GM03348 (cell line): ENCODE measurements at regions not wholly inside any gene's neighbourhood (a gene's known extent, or its start where the extent isn't known, plus 50 kb on each side); places are given as distances from the start of the nearest gene placed in this dataset.
"Not testable (repeated sequence)": the region's sequence is repeated elsewhere in the genome, so short reads cannot be mapped to it uniquely, and the experiment has no call there.

ENCODE experiments used
- DNase-seq: peaks from one replicate; pipeline ENCODE4 v3.0.0; 2012; ENCODE audit warnings: low spot score

GRCh38 chr2:41314511-41315070 lies 733.2 kb upstream of the PKDCC start:
- no peak for DNase-seq

- DNase-seq = no peak
Measured at GRCh38 chr2:41319437-41319836, 728.4 kb upstream of the PKDCC start.

DNA sequence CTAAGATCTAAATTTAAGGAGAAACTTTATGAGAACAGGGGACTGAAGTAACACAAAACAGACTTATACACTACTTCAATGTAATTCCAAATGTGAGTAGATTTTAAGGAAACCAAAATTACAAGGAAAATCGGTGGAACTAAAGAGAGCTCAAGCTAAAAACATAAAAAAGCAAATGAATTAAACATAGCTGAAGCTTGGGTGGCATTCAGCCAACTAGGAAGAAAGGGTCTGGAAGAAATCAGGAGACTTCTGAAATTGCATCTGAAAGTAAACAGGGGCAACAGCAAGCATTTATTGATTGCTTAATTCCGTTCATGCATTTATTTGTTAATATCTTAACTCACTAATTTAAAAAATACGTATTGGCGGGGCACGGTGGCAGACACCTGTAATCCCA lies 727.3 kb upstream of the PKDCC start:
- no peak for DNase-seq

DNA sequence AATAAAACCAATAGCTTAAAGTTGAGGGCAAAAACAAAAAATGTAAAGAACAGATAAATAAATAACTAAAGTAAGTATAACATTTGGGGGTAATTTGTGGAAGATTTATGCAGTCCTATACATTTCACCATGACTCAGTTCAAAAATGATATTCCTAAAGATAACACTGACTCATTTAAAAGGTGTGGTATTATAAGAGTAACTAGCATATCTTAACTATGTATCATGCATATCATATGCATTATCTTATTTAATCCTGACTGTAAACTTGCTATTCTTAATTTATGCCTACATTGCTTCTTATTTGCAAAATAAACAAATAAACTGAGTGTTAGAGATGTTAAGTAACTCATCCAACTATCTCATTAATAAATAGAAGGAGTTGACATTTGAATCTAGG lies 726.5 kb upstream of the PKDCC start:
- DNase-seq = no peak

GRCh38 chr2:41326851-41327250 lies 721.0 kb upstream of the PKDCC start:
- no peak for DNase-seq

DNA sequence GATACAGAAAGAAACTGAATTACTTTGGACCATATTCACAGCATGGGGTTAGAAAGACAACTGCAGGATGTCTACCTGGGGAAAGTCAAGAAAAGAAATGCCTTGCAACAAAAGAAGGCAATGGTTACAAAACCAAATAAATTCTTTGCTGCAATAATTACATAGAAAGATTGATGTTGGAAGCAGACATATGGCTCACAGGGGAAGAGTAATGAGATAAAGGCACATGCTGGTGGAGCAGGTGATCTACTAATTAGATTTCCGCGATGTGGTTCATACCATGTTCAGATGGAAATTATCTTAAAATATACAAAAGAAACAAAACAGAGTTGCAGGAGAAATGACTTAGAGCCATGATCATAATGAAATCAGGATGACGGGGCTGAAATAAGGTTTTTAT lies 718.8 kb upstream of the PKDCC start:
- DNase-seq = no peak

- DNase-seq = no peak
Measured at GRCh38 chr2:41334159-41334558, 713.7 kb upstream of the PKDCC start.

DNA sequence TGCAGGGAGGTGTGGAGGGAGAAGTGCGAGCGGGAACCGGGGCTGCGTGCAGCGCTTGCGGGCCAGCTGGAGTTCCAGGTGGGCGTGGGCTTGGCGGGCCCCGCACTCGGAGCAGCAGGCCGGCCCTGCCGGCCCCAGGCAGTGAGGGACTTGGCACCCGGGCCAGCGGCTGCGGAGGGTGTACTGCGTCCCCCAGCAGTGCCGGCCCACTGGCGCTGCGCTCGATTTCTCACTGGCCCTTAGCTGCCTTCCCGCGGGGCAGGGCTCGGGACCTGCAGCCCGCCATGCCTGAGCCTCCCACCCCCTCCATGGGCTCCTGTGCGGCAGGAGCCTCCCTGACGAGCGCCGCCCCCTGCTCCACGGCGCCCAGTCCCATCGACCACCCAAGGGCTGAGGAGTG lies 712.2 kb upstream of the PKDCC start:
- DNase-seq = not testable (repeated sequence)

GRCh38 chr2:41337956-41338355 lies 709.9 kb upstream of the PKDCC start:
- DNase-seq = no peak

- no peak for DNase-seq
Measured at GRCh38 chr2:41344529-41344928, 703.3 kb upstream of the PKDCC start.

DNA sequence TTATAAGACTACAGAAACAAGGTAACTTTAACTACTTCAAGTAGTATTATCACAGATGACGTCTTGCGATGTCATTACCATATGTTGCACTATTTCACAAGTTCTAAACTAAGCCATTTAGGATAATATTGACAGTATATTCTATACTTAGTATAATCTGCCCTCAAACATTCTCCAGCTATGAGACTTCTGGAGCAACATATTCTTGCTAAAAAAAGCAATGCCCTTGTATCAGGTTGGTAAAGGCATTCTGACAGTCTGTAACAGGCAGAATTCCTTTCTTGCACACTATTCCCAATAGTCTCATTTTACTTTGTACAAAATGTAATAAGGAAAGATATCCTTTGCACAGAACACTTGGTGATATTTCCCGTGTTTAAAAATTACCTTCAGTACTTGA lies 694.8 kb upstream of the PKDCC start:
- no peak for DNase-seq

GRCh38 chr2:41355794-41356193 lies 692.0 kb upstream of the PKDCC start:
- no peak for DNase-seq

DNA sequence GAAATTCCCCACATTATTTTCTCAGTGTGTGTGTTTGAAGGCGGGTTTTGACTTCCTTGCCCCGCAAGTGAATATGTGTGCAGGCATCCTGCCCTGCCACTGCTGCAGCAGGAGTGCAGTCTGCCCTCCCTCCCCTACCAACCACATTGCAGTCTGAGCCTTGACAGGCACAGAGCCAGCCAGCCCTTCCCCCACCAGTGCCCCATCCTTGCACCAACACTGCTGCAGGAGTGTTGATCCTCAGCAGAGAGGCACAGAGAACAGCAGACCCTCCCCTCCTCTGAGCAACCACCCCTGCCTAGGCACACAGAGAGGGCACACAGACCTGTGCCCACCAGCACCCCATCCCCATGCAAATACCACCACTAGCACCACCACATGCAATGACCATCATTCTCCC lies 683.0 kb upstream of the PKDCC start:
- DNase-seq = no peak

GRCh38 chr2:41375901-41376300 lies 671.9 kb upstream of the PKDCC start:
- DNase-seq = no peak

DNA sequence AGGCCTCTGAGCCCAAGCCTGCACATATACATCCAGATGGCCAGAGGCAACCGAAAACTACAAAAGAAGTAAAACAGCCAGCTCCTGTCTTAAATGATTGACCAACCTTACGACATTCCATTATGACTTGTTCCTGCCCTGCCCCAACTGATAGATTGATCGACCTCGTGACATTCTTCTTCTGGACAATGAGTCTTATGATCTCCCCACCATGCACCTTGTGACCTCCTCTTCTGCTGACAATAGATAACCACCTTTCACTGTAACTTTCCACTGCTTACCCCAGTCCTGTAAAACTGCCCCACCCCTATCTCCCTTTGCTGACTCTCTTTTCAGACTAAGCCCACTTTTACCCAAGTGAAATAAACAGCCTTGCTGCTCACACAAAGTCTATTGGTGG lies 670.0 kb upstream of the PKDCC start:
- DNase-seq = no peak

DNA sequence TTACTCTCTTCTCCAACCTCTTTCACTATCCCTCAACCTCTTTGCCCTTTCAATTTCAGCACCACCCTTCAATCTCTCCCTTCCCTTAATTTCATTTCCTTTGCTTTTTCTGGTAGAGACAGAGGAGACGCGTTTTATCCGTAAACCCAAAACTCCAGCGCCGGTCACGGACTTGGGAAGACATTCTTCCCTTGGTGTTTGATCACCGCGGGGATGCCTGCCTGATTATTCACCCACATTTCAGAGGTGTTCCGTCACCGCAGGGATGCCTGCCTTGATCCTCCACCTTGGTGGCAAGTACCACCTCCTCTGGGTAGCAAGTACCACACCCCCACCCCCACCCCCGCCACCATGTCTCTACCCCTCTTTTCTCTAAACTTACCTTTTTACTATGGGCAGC lies 669.4 kb upstream of the PKDCC start:
- DNase-seq = no peak

GRCh38 chr2:41379496-41380221 lies 668.2 kb upstream of the PKDCC start:
- no peak for DNase-seq

DNA sequence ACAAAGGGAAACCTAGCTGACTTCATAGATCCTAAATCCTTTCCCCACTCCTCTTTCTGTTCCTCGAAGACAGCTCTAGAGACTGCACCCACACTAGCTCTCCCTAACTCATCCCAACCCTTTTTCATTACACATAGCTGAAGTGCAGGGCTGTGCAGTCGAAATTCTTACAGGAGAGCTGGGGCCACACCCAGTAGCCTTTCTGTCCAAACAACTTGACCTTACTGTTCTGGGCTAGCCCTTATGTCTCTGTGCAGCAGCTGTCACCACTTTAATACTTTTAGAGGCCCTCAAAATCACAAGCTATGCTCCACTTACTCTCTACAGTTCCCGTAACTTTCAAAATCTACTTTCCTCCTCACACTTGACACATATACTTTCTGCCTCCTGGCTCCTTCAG lies 666.1 kb upstream of the PKDCC start:
- DNase-seq = no peak

DNA sequence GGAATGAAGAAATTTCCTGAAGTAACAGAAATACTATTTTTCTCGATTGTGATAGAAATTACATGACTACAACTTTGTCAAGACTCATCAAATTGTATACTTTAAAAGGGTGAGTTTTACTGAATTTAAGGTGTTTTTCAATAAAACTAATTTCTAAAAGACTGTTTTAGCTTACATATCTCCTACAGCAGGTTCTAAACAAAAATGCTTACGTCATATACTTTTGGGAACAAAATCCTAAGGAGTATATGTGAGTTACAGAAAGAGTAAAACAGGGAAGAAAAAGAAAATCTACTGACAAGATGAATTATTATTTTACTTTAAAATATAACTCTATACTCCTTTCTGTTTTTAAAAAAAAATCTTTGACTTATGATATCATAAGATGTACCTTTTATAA lies 660.3 kb upstream of the PKDCC start:
- no peak for DNase-seq

DNA sequence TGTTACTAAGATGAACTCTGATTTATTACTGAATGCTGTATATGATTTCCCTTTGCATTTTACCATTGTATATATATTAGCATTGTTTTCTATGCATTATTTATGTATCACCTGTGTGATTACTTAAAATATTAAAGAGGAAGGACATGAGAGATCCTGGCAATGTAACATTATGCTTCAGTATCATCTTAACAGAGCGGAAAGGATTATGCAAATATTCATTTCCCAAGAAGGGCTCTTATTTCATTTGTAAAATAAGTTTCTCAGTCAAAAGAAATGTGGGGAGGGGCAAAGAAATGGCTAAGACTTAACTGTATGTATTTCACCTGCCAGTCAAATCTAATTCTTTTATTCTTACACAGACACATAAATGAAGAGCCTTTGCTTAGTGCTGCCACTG lies 654.2 kb upstream of the PKDCC start:
- DNase-seq = no peak

- DNase-seq = no peak
Measured at GRCh38 chr2:41394541-41394940, 653.3 kb upstream of the PKDCC start.

GRCh38 chr2:41395692-41396091 lies 652.1 kb upstream of the PKDCC start:
- DNase-seq = no peak

DNA sequence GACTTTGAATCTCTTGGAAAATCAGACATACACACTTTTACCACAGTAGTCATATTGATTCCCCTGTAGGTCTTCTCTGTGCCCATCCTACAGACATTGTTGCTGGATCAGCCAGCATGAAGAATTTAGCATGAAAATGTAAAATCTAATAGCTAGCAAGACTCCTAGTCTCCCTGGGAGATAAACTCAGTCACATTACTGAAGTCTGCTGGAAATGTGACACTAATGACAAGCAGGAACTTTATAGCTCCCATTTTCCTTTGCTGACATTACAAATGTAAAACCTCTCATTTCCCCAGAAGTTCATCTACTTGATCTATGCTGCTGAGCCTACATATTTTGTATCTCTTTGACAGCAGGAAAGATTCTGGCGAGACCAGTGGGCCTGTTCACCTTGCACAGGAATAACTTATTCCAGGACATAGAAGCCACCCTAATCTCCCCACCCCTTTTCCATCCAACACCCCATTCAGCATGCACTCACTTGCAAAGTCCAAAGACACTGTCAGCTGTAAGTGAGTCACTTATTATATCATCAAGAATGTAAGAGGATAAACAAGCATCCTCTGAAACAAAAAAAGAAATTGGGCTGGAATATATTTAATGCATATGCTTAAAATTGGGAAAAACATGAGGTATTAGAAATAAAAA lies 648.3 kb upstream of the PKDCC start:
- no peak for DNase-seq
